DMS 273 treated with DMSO at 0.1 percent for 48 hours (cell line): ENCODE measurements at regions not wholly inside any gene's neighbourhood (a gene's known extent, or its start where the extent isn't known, plus 50 kb on each side); places are given as distances from the start of the nearest gene placed in this dataset.
A peak's percentile ranks its signal among the peaks of the same experiment; 100 is the strongest.

Source experiments
- DNase-seq: peaks from one replicate; lab custom pipeline; 2025; lab: John Stamatoyannopoulos, UW

DNA sequence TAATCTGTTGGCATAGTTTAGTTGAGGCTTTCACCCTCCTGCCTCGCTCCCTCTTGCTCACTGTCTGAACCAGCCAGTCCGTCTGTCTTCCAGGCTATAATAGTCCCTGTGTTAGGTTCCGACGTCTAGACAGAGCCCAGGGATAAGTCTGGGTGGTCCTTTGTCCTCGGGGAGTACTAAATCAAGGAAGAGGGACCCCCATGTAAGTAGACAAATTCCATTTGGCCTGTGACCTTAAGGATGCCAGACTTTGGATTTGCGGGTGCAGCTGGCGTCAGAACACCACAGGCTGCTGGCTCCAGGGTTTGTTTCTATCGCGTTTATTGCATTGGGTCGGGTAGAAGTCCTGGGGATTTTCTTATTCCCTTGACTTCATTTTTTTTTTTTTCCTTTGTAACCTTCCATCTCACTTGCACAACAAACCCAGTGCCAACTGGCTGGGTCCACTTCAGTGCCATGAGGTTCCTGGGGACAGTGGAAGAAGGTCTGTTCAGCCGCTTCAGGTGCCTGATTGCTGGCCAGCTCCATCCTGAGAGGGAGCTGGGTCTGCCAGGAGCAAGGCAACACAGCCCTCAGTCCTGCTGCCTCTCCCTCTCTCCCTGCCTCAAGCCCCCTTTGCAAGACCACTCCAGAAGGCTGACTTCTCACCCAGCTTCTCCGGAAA is 95.4 kb upstream of the KLHL25 start:
- peak; percentile 49 for DNase-seq

DNA sequence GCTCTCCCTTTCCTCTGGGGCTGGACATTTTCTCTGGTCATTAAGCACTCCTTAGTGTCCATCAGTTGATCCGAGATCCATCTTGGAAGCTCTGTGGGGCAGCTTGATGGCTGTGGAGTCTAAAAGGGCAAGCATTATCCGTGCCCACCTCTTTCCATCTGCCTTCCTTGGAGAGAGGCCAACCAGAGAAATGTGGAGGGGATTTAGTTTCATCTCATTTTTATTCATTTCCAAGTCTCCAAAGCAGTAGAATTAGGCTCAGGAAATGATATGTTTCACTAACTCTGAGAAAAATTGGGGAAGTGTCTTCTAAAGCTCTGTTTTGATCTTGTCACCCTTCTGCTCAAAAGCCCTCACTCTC is 95.9 kb upstream of the KLHL25 start:
- peak; percentile 61 for DNase-seq

GRCh38 chr15:85891470-85891869 is 96.7 kb upstream of the KLHL25 start:
- DNase-seq, result no peak

DNA sequence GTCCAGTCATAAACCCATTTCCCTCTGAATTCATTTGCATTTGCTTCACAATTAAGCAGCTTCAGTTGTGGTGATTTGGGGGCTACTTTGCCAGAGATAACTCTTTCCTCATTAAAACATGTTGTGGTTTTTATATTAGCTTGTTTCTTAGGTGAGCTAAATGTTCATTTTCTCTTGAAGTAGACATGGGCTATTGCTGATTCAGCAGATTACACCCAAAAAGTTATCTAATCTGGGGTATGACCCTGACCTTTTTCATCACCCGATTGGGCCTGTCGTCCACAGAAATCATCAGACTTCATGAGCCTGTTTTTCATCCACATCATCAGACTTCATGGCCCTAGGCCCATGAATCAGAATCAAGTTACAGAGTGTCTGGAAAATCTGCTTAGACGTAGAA is 97.5 kb upstream of the KLHL25 start:
- no peak for DNase-seq

GRCh38 chr15:85897207-85897894 is 102.6 kb upstream of the KLHL25 start:
- no peak for DNase-seq

DNA sequence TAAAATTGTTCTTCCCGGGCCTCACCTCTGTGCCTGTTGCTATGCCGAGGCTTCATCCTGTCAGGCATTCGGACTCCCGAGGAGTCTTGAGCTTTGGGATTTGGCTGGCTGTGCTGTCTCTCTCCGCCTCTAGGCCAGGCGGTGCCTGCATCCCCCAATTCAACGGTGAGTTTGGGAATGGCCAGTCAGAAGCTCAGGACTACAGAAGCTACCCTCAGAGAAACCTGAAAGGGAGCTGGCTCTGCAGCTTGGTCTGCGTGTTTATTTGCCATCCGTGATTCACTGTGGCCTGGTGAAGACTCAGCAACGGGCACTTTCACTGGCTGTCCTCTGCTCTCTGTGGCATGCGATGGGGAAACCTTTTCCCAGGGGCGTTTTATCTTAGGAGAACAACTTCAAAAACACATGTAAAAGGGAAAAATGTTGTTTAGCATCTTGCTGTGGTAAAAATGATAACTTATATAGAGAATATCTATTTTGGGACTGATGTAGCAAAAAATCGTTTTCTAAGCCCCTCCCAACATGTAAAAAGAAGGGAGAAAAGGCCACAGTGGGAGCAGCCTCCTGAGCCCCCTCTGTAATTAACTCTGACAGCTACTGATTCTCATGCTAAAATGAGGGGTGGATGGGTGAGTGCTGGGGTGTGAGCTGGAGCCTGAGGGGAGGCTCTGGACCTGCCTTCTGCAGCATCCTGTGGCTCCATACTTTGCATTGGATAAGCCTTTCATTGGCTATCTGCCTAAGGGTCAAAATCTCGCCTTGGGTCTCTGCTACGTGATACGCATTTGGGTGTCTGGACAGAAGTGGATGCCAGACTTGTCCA is 103.4 kb upstream of the KLHL25 start:
- DNase-seq, result no peak

- DNase-seq, result peak; percentile 77
These were observed 105.2 kb upstream of the KLHL25 start for GRCh38 chr15:85899927-85900326.

GRCh38 chr15:85905751-85906450 is 111.2 kb upstream of the KLHL25 start:
- no peak for DNase-seq

DNA sequence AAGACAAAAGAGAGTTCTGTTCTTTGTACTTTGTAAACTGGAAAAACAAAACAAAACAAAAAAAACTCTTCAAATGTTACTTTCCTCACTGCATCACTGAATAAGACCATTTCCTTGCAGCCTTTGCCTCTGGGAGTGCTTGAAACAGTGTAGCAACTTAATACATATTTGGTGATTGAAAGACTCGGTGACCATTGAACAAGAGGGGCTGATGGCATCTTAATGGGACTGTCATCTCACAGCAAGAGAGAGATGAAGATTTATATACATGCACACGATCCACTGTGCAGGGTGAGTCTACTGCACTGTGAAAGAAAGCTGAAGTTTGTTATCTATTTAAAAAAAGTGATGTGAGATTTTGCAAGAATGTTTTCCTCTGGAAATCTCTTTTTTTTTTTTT is 111.9 kb upstream of the KLHL25 start:
- no peak for DNase-seq

DNA sequence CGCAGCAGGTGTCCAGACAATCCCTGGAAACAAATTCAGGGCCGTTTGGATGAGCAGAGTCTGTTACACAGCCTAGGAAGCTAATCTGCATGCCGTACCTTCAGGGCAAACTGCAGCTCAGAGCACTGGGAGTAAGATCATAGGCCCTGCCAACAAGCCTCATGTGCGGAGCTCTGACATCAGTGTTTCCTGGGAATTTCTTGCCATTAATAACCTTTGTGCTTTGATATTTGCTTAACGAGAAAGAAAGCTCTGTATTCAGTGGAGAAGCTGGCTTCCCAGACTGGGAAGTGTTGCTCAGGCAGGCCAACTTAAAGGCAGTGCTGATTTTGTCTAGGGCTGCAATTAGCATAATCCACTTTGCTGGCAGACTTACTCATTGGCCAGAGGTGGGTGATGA is 116.1 kb upstream of the KLHL25 start:
- DNase-seq, result no peak

DNA sequence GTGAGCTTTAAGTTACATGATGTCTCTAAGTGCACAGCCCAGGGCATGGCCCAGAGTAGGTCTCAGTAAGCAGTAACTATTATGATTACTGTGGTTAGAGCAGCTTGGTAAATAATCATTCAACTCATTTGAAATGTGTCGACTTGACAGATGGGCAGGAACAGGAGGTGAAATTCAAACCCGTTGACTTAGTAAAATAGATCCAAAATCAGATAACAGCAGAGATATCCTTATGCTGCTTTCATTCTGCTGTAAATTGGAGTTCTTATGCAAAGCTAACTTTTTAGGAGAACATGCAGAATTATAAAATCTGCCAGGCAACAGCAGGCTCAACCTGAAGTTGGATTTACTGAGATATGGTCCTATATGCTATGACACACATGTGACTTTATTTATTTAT is 118.7 kb upstream of the KLHL25 start:
- DNase-seq, result peak; percentile 97

GRCh38 chr15:85920956-85921355 is 126.2 kb upstream of the KLHL25 start:
- DNase-seq, result no peak

DNA sequence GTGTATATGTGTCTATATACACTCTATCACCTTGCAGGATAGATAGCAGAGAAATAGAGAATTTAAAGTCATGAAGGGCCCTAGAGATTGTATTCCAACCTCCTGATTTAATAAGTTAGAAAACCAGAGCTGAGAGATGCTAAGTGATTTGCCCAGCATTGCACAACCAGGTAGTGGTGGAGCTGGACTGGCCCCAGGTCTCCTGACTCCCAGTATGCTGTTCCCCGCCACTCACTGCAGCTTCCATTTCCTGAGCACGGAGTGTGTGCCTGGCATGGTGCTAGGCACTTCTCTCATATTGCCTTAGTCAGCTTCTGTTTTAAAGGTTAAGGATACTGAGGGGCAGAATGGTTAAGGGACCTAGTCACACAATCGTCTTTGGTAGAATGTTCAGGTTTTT is 129.4 kb upstream of the KLHL25 start:
- no peak for DNase-seq

- no peak for DNase-seq
These were observed 131.0 kb upstream of the KLHL25 start for GRCh38 chr15:85925649-85926237.

DNA sequence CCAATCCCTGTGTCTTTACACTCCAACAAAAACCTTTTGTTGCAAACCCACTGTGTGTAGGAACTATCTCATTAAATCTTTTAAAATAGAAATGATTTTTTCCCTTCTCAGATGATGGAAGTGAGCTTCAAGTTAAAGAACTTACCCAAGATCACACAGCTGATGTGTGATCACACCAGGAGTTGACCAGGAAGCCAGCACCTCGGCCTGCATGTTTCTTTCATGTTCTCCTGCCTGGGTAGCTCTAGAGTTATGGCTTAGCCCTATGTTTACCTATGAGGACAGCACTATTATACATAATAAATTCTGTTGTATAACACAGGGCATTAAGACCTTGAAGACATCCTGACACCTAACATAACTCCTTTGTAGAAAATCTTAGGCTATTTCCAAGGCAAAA is 132.1 kb upstream of the KLHL25 start:
- DNase-seq, result no peak

- no peak for DNase-seq
These were observed 133.3 kb upstream of the KLHL25 start for GRCh38 chr15:85927931-85928537.

GRCh38 chr15:85929786-85930185 is 135.1 kb upstream of the KLHL25 start:
- DNase-seq, result no peak

DNA sequence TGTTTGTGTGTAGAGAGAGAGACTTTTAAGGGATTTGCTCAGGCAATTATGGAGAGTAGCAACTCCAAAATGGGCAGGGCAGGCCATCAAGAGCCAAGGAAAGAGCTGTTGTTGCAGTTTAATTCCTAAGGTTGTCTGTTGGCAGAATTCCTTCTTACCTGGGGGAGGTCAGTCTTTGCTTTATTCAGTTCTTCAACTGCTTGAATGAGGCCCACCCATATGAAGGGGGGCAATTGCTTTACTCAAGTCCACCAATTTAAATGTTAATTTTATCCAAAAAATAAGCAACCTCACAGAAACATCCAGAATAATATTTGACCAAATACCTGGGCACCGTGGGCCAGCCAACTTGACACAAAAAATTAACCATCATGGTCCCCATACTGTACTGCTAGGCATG is 137.7 kb upstream of the KLHL25 start:
- no peak for DNase-seq

DNA sequence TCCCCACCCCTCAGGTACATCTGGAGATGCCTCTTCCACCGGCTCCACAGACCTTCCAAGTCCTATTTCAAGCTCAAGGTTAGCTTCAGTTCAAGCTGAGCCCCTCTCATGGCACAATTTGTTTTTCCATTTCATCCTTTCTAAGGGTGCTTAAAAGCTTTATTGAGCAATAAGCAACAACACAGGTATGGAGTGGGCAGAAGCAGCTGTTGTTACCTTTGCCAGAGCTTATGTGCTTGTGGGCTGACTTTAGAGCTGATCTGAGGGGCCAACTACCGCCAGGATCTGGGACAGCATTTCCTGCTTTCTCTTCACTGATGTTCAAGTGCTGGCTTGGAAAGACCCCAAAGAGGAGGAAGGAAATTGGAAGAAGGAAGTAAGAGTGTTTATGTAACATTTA is 140.0 kb upstream of the KLHL25 start:
- no peak for DNase-seq

DNA sequence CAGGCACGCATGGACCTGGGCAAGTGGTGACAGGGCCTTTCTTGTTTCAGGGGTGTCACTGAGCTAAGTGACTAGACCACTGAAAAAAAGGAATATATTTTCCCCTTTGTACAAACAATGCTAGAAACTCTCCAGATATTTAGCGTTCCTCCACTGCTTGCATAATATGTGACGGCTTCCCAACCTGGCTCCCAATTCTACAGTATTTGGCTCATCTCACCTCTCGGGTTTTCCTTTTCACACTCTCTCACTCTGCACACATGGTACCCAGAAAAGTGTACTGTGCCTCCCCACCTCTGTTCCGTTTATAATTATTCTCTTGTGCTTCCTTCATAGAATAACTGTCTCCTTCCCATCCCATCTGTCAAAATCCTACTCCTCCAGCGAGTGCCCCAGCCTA is 140.5 kb upstream of the KLHL25 start:
- no peak for DNase-seq

DNA sequence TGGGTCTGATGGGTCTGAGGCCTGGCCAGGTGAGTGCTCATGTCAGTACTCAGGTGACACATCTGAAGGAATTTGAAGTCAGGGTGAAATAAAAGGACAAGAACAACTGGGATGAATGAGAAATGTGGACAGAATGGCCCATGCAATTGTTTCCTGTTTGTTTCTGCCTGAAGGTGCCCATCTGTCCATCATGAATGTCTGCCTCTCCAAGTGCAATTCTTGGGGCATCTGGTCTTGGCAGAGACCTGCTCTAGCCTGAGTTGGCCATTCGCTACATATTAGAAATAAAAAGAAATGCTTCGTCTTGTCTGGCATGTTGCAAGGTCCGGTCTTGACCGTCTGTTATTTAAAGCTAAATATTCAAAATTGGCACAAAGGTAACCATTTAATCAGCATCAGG is 142.0 kb upstream of the AGBL1 start:
- DNase-seq, result no peak
